GM12801 (cell line): ENCODE measurements at regions not wholly inside any gene's neighbourhood (a gene's known extent, or its start where the extent isn't known, plus 50 kb on each side); places are given as distances from the start of the nearest gene placed in this dataset.

Source experiments
- TF ChIP-seq, protein P1 (sequence below): IDR thresholded peaks from one replicate; pipeline ENCODE4 v1.5.1; 2011; ENCODE audit warnings: control low read depth; ENCODE audit not compliant: insufficient read length; ENCODE audit errors: extremely low read depth

DNA sequence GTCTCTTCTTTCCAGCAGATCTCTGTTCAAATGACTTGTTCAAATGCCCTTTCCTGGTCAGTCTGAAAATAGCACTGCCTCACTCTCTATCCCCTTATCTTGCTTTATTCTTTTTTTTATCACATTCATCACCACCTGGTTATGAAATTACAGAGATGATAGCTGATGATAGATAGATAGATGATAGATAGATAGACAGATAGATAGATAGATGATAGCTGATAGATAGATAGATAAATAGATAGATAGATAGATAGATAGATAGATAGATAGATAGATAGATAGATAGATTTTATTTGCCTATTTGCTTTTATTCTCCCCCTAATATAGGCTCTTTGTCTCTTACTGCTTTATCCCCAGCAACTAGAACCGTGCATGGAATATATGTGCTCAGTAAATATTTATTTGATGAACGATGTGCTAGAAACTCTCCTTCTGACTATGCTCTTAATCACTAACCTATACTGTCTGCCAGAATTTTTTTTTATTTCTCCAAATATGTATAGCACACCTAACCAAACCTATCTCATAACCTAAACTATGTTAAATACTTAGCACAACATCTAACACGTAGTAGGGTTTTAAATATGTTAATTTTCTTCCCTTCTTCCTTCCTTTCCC lies 372.8 kb upstream of the DUSP10 start:
- TF ChIP-seq, protein P1, sequence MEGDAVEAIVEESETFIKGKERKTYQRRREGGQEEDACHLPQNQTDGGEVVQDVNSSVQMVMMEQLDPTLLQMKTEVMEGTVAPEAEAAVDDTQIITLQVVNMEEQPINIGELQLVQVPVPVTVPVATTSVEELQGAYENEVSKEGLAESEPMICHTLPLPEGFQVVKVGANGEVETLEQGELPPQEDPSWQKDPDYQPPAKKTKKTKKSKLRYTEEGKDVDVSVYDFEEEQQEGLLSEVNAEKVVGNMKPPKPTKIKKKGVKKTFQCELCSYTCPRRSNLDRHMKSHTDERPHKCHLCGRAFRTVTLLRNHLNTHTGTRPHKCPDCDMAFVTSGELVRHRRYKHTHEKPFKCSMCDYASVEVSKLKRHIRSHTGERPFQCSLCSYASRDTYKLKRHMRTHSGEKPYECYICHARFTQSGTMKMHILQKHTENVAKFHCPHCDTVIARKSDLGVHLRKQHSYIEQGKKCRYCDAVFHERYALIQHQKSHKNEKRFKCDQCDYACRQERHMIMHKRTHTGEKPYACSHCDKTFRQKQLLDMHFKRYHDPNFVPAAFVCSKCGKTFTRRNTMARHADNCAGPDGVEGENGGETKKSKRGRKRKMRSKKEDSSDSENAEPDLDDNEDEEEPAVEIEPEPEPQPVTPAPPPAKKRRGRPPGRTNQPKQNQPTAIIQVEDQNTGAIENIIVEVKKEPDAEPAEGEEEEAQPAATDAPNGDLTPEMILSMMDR: no peak

DNA sequence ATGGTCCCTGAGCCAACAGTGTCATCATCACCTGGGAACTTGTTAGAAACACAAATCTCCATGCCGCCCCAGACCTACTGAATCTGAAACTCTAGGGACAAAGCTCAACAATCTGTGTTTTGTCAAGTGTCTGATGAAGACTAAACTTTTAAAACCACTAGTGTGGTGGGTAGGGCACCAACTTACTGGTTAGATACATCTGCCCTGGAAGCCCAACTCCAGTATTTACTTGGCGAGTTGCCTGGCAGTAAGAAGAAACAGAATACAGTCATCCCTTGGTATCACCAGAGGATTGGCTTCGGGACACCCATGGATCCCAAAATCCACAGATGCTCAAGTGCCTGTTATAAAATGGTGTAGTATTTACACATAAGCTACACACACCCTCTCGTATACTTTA lies 367.9 kb upstream of the DUSP10 start:
- TF ChIP-seq, protein P1: no peak

DNA sequence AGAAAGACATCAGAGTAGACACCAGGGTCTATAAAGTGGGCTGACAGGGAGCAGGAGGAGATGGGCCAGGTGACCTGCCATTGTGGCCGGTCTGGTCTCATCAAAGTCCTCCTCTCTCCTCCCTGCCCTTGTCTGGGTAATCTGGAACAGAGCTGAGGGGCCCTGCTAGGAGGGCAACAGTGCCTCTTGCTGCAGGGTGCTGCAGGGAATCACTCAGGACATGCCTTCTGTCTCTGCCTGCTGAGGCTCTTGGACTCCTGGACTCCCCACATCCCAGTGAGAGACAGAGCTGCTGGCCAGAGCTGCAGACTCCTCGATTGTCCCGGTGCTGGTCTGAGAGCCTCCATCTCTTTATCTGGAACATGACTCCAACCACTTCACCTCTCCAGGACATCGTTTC lies 366.1 kb upstream of the DUSP10 start:
- TF ChIP-seq, protein P1: no peak

- TF ChIP-seq, protein P1: no peak
These were observed 365.4 kb upstream of the DUSP10 start for GRCh38 chr1:222107267-222107666.

GRCh38 chr1:222106377-222106776 lies 364.5 kb upstream of the DUSP10 start:
- TF ChIP-seq, protein P1: no peak

- TF ChIP-seq, protein P1: no peak
These were observed 364.0 kb upstream of the DUSP10 start for GRCh38 chr1:222105861-222106260.

GRCh38 chr1:222105393-222105737 lies 363.5 kb upstream of the DUSP10 start:
- TF ChIP-seq, protein P1: no peak
